AG09309 (cell line): ENCODE measurements at regions not wholly inside any gene's neighbourhood (a gene's known extent, or its start where the extent isn't known, plus 50 kb on each side); places are given as distances from the start of the nearest gene placed in this dataset.

Source experiments
- DNase-seq: peaks from one replicate; pipeline ENCODE4 v3.0.0-alpha.2; 2010; ENCODE audit warnings: low read depth
- H3K4me3 ChIP-seq: 2 replicates; pipeline ENCODE4 v1.5.1; 2011; ENCODE audit warnings: mild to moderate bottlenecking, low read depth, low read length, moderate library complexity; ENCODE audit not compliant: control insufficient read depth
- CTCF ChIP-seq: IDR thresholded peaks from 2 replicates; pipeline ENCODE4 v1.5.1; 2011; ENCODE audit warnings: mild to moderate bottlenecking, low read depth, low read length, inconsistent platforms; ENCODE audit not compliant: insufficient read depth, control insufficient read depth; ENCODE audit errors: missing control alignments

DNA sequence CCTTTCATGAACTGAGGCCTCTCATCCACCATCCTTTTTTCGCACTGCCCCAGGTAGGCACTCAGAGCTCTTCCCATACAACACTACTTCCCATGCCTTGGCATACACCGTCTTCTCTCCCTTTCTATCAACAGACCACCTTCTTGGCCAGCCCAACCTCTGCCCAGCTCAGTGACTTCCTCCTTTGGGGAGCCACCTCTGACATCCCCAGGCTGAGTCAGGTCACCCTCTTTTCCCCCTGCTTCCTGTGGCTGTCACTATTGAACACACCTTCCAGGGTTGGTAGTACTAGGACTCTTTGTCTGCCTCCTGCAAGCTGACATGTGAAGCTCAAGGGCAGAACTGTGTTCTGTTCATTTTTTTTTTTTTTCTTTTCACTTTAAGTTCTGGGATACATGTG lies 283.2 kb downstream of the SETD4 start:
- no peak for TF ChIP-seq CTCF
- DNase-seq: no peak
- no peak overlapping the region for H3K4me3 ChIP-seq

GRCh38 chr21:35775778-35776544 lies 284.4 kb downstream of the SETD4 start:
- DNase-seq: no peak

GRCh38 chr21:35770101-35770945 lies 290.0 kb downstream of the SETD4 start:
- DNase-seq: no peak
- TF ChIP-seq CTCF: no peak
- no peak overlapping the region for H3K4me3 ChIP-seq

More at GRCh38 chr21:35775778-35776544, 284.4 kb downstream of the SETD4 start:
- TF ChIP-seq CTCF: no peak
- H3K4me3 ChIP-seq: no peak overlapping the region

- no peak for DNase-seq
- no peak overlapping the region for H3K4me3 ChIP-seq
- no peak for TF ChIP-seq CTCF
Measured at GRCh38 chr21:35768187-35768586, 292.1 kb downstream of the SETD4 start.

GRCh38 chr21:35764586-35764985 lies 295.7 kb downstream of the SETD4 start:
- no peak for TF ChIP-seq CTCF
- DNase-seq: no peak
- no peak overlapping the region for H3K4me3 ChIP-seq

- TF ChIP-seq CTCF: no peak
Measured at GRCh38 chr21:35764077-35764476, 296.2 kb downstream of the SETD4 start.

More at GRCh38 chr21:35764077-35764476, 296.2 kb downstream of the SETD4 start:
- no peak for DNase-seq
- no peak overlapping the region for H3K4me3 ChIP-seq
